ENCODE measurements at regions not wholly inside any gene's neighbourhood (a gene's known extent, or its start where the extent isn't known, plus 50 kb on each side); places are given as distances from the start of the nearest gene placed in this dataset.
"Not testable (repeated sequence)": the region's sequence is repeated elsewhere in the genome, so short reads cannot be mapped to it uniquely, and the experiment has no call there.

- DNase-seq = no peak
Observed at GRCh38 chr12:128109636-128110035, 157.3 kb upstream of the TMEM132C start.

- no peak for DNase-seq
Observed at GRCh38 chr12:128111333-128111732, 155.6 kb upstream of the TMEM132C start.

- no peak for DNase-seq
Observed at GRCh38 chr12:128111951-128112350, 155.0 kb upstream of the TMEM132C start.

- DNase-seq = not testable (repeated sequence)
Observed at GRCh38 chr12:128113250-128113649, 153.7 kb upstream of the TMEM132C start.

GRCh38 chr12:128114485-128114884 is 152.5 kb upstream of the TMEM132C start:
- DNase-seq = no peak

GRCh38 chr12:128116537-128116936 is 150.4 kb upstream of the TMEM132C start:
- no peak for DNase-seq

GRCh38 chr12:128120035-128120434 is 146.9 kb upstream of the TMEM132C start:
- no peak for DNase-seq

- DNase-seq = no peak
Observed at GRCh38 chr12:128121424-128121823, 145.5 kb upstream of the TMEM132C start.

GRCh38 chr12:128123096-128123495 is 143.9 kb upstream of the TMEM132C start:
- DNase-seq = no peak

- no peak for DNase-seq
Observed at GRCh38 chr12:128131955-128132354, 135.0 kb upstream of the TMEM132C start.

- DNase-seq = no peak
Observed at GRCh38 chr12:128133321-128134073, 133.5 kb upstream of the TMEM132C start.

GRCh38 chr12:128137140-128137539 is 129.8 kb upstream of the TMEM132C start:
- DNase-seq = no peak

GRCh38 chr12:128138125-128138524 is 128.8 kb upstream of the TMEM132C start:
- no peak for DNase-seq

GRCh38 chr12:128140551-128140950 is 126.4 kb upstream of the TMEM132C start:
- no peak for DNase-seq

- DNase-seq = no peak
Observed at GRCh38 chr12:128150961-128151360, 116.0 kb upstream of the TMEM132C start.

- DNase-seq = no peak
Observed at GRCh38 chr12:128155571-128155970, 111.4 kb upstream of the TMEM132C start.

- DNase-seq = no peak
Observed at GRCh38 chr12:128163086-128163485, 103.9 kb upstream of the TMEM132C start.

GRCh38 chr12:128164533-128164932 is 102.4 kb upstream of the TMEM132C start:
- no peak for DNase-seq

GRCh38 chr12:128165387-128165786 is 101.6 kb upstream of the TMEM132C start:
- no peak for DNase-seq

- DNase-seq = no peak
Observed at GRCh38 chr12:128168273-128168672, 98.7 kb upstream of the TMEM132C start.

GRCh38 chr12:128170181-128170580 is 96.8 kb upstream of the TMEM132C start:
- no peak for DNase-seq

- DNase-seq = no peak
Observed at GRCh38 chr12:128178565-128178964, 88.4 kb upstream of the TMEM132C start.

- no peak for DNase-seq
Observed at GRCh38 chr12:128178966-128179365, 88.0 kb upstream of the TMEM132C start.

GRCh38 chr12:128180166-128180565 is 86.8 kb upstream of the TMEM132C start:
- no peak for DNase-seq
